NCI-H345 treated with DMSO at 0.1 percent for 48 hours (cell line): ENCODE measurements at regions not wholly inside any gene's neighbourhood (a gene's known extent, or its start where the extent isn't known, plus 50 kb on each side); places are given as distances from the start of the nearest gene placed in this dataset.

Experiments used
- DNase-seq: peaks from one replicate; lab custom pipeline; 2025; ENCODE audit not compliant: unreplicated experiment; lab: John Stamatoyannopoulos, UW

DNA sequence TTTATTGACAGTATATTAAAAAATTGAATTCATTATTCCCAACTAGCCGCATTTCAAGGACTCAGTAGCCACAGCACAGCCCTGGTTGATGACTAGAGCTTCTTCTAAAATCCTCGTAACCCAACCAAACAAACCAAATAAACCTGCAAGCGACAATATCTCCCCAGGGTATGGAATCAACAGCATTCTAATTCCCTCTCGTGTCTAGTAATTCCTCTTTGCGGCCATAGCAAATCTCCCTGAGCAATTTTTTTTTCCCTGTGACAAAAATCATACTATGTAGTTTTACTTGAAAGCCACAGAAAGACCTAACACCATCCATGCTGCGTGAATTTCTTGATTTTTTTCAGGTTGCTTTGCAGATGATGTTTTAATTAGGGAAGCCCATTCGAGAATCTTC lies 143.4 kb upstream of the MYOCD start:
- DNase-seq: no peak

DNA sequence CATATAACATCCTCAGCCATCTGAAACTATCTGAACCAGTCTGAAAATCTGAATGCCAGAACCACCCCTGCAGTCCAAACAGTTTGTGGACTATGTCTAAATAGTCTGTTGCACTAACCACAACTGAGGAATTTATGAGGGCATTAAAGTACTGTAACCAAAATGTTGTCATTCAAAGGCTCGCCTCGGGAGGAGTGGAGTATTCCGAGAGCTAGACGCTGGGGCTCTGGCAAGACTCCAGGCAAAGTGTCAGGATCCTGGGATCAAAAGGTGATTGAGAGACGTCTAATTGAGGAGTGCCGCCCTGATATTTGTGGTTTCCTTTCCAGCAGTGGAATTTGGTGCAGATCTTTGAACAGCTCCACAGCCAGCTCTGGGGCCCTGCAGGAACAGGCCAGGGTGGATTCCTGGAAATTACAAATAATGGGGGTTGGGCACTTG lies 142.9 kb upstream of the MYOCD start:
- DNase-seq: no peak

DNA sequence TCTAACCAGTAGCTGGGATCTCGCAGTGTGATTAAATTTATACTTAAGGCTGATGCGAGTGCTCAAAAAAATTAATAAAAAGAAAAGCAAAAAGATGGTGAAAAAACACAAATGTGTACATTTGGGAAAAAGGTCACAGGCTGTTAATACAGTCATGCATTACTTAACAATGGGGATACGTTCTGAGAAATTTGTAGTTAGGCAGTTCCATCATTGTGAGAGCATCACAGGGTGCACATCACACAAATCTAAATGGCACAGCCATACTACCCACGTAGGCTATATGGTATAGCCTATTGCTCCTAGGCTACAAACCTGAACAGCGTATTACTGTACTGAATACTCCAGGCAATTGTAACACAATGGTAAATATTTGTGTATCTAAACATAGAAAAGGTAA lies 142.4 kb upstream of the MYOCD start:
- no peak for DNase-seq

DNA sequence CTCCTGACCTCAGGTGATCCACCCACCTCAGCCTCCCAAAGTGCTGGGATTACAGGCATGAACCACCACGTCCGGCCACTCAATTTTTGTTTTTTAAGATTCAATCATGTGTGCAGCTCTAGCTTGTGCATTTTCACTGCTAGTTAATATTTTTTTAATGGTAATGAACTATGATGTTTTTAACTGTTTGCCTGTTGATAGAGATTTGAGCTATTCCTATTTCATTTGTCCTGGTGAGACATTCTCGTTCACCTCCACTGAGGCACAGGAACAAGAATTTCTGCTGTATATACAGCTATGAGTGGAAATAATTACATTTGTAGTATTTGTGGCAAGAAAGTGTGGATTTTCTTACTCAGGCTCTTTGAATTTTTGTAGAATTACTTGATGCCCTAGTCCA lies 137.7 kb upstream of the MYOCD start:
- DNase-seq: no peak

DNA sequence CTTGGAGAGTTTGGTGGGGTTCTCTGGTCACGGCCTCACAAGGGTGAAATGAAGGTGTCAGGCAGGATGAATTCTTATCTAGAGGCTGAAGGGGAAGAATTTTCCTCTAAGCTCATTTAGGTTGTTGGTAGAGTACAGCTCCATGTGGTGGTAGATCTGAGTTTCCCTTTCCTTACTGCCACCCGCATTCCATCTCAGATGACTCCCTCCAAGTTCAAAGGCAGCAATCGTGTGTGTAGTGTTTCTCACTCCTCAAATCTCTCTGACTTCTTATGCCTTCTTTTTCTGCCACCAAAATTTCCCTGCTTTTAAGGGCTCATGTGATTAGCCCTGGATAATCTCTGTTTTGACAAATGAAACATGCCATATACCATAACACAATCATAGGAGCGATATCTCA lies 135.5 kb upstream of the MYOCD start:
- DNase-seq: no peak

DNA sequence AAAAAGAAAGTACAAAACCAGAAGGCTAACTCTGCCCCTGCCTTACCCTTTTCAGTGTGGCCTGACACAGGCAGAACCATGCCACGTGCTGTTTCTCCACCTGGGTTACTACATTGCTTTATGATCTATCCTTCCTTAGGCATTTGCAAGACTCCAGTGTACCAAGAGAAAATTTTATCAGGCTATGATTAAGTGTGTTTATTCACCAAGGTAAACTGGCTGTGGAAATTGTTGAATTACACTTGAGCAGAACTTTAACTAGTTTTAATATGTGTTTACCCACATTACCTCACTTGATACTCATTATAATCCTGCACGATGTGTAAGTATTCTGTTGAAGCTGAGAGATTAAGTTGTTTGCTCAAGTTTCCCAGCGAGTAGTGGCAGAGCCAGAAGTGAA lies 129.7 kb upstream of the MYOCD start:
- DNase-seq: no peak

DNA sequence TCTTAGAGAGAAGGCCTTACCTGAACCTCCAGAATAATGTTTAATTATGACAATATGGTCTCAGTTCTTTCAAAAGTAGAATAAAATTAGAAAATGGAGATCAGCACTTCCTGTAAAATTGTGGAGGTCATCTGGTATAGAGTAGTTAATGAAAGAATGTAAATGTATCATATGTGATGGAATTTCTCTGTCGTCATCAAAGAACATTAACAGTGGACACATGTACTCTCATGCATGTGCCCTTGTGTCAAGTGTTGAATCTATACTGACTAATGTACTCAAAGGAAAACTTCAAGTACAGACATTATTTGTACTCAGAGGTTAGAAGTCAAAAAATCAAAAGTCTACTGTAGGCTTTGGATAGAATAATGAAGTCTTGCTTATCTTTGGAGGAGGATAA lies 129.2 kb upstream of the MYOCD start:
- DNase-seq: no peak

DNA sequence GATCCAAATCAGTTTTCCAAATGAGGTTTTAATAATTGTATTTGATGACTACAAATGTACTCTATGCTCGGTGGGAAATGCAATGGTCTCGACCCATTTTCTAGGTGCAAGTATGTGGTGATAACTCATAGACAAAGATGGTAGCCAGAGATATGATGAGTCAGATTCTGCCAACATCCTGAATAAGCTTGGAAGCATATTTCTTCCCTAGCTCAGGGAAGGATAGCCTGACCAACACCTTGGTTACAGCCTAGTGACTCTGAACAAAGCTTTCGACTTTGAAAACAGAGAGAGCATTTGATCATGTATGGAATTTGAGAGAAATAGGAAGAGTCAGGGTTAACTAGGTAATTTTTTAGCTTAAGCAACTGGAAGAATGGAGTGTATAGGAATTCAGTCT lies 128.3 kb upstream of the MYOCD start:
- DNase-seq: no peak

DNA sequence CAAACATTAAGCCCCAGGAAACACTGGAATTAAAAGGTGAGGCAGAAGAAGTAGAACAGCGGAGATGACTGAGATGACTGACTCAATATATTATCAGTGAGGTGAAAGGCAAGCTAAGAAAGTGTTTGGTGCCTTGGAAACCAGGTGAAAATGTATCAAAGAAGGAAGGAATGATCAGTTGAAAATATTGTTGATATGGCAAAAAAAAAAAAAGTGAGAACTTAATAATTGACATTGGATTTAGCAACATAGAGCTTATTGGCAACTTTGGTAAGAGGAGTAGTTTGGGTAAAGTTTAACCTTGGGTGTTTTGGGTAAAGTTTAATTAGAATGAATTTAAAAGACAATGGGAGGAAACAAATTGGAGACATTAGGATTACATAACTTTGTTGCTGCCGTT lies 127.7 kb upstream of the MYOCD start:
- no peak for DNase-seq

DNA sequence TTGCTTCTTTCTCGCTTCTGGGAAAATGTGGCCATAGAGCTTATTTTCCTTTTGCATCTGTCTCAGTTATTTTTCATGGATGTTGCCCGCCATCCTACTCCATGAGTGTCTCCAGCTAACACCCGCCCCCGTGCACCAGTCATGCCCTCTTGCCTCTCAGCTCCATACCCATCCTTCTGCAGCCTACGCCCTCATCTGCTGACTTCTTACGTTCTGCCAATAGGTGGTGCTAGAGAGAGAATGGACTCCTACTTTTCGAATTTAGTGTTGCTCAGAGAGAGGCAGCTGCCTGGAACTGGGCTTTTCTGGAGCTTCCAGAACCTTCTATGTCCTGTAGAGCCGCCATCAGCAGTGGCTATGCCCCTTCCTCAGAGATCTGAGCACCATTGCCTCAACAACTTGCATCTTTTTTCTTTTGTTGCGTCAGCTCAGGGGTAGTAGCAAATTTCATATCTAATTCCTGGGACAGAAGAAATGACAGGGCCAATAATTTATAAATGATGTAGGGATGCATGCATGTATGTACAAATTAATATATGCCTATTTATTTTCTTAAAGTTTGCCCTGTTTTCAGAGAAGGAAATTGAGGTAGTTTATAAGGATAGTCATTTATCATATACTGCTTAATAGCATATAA lies 119.7 kb upstream of the MYOCD start:
- no peak for DNase-seq

DNA sequence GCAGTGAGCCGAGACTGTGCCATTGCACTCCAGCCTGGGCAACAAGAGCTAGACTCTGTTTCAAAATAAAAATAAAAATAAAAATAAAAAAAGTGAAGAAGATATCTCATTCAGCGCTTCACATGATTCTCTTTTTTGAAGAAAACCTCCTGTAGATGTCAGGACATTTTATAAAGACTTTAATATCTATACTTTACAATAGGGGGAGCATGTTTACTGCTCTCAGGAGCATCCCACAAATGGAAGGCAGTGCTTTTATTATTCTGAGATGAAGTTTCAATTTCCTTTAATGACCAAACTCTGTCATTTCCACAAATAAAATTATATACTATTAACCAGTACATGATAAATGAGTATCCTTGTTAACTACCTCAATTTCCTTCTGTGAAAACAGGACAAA lies 118.7 kb upstream of the MYOCD start:
- DNase-seq: no peak

DNA sequence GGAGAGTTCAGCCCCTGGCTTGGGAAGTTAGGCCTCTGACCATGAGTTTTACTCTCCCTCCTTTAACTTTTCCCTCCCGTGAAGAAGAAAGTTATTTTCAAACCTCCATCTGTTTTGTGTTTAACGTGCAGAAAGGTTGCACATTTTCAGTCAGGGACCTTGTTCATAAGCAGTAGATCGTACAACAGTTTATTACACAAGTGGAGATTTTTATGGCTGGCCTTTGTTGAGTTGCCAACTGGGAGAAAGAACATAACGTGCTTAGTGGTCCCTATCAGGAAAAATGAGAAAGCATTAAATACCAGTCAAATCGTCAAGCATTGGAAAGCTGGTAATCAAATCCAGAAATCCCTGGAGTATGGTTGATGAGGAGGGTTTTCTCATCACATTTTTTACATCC lies 117.9 kb upstream of the MYOCD start:
- DNase-seq: no peak

DNA sequence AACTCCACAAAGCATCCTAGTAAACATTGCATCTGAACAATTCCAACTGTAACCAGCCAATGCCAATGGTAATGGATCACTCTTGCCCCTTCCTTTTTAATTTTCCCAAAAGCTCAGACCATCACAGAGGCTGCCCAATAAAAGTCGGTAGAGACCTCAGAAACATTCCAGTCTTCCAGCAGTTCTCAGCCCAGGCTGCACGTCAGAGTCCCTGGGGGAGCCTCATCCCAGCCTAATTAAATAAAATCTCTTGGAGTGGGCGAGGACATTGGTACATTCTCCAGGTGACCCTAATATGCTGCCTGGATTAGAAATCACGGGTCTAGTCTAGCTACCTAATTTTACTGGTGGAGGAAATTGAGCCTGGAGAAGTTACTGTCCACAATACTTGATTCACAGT lies 117.1 kb upstream of the MYOCD start:
- no peak for DNase-seq

DNA sequence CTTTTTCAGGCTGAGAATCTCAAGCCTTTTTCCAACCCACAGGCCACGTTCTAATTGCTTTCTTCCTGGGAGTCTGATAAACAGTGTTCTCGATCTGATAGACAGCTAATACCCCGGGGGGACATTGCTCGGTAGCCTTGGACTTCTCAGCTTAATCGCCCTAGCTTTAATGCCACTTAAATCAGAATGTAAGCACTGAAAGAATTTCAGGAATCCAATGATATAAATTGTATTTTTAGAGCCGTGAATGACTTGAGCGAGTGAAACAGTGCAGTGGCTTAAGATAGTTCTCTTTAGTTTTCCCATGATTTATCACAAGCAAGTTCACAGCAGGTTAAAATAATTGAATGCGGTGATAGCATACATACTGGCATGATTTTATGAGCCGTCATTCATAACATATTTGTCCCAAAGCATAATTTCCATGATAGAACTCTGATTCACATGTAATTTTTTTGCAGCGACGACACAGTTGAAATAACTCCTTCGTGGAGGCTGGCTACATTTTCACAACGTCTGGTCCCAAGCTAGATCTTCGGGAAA lies 116.1 kb upstream of the MYOCD start:
- DNase-seq: no peak

DNA sequence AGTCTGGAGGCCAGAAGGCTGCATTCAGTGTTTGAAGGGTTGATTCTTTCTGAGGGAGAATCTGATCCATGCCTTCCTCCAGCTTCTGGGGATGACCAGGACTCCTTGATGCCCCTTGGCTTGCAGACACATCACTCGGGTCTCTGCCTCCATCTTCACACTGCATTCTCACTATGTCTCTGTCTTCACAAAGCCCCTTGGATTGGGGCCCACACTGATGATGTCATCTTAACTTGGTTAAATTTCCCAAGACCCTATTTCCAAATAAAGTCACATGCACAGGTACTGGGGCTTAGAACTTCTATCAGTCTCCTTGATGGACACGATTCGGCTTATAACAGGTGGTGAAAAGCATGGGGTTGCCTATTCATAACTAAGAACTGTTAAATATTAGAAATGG lies 112.1 kb upstream of the MYOCD start:
- no peak for DNase-seq

DNA sequence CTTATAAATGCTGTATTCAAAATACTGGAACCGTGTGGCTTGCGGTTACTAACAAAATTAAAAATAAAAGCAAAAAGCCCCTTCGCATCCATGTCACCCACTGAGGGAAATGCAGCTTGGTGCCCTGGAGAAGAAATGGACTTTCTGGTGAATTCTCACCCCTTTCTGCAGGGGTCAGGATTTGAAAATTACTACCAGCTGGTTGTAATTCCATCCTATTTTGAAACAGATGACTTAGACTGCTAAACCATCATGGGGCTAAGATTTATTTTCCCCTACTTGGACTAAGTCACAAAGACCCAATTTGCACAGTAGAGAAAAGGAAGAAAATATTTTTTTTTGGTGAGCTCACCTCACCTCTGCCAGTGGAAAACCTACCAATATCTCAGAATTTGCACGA lies 111.4 kb upstream of the MYOCD start:
- no peak for DNase-seq

DNA sequence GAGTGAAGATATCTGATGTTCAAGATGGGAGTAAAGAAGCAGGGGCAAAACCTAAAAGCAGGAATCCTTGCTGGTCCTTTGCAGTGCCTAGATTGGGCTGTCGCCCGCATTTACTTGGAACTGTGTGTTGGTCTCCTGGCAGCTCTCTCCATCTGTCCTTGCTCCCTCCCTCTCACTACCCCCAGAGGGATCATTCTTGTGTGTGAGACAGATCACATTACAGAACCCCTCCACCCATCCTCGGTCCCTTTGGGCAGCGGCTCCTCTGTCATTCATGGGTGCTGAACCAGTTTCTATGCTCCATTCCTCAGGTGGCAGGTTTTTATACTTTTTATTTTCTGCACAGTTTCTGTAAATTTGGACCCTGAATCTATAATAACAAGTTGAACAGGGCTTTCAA lies 99.4 kb upstream of the MYOCD start:
- DNase-seq: no peak

DNA sequence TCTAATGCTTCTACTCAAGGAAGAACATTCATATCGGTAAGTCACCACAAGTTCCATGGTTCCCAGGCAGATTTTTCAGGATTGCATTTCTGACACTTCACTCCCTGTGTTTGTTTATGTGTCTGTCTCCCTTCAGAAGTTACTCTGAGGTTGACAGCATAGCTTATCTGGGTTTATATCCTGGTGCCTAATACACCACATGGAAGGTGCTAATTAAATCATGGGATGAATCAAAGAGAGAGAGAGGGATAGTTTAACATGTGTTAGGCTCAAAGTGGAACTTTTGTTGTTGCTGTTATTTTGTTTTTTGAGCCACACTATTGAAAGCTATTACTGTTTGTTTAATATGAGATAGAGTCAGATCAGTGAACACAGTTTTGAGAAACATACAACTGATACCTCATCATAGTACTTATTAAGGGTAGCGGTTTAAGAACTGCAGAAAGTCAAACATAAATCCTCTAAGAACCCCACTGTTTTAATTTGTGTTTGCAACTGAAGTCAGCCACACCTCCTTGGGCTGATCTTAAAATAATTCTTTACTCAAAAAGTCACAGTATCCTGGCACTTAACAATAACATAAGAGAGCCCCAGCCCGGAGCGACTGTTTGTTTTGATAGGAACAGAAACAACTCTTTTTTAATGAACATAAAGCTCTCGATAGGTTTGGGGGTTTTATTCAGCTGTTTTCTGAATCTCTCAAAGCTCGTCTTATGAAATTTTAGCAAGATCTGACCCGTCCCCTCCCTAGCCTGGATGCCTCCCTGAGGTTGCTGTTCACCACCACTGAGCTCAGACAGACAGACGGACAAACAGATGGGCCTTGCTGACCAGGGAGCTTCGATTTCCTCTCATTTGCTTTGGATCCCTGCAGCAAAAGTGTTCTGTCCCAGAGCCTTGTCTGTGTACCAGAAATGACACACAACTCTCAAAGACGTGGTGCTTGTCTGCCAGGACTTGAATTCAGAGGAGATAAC lies 98.3 kb upstream of the MYOCD start:
- DNase-seq: no peak

DNA sequence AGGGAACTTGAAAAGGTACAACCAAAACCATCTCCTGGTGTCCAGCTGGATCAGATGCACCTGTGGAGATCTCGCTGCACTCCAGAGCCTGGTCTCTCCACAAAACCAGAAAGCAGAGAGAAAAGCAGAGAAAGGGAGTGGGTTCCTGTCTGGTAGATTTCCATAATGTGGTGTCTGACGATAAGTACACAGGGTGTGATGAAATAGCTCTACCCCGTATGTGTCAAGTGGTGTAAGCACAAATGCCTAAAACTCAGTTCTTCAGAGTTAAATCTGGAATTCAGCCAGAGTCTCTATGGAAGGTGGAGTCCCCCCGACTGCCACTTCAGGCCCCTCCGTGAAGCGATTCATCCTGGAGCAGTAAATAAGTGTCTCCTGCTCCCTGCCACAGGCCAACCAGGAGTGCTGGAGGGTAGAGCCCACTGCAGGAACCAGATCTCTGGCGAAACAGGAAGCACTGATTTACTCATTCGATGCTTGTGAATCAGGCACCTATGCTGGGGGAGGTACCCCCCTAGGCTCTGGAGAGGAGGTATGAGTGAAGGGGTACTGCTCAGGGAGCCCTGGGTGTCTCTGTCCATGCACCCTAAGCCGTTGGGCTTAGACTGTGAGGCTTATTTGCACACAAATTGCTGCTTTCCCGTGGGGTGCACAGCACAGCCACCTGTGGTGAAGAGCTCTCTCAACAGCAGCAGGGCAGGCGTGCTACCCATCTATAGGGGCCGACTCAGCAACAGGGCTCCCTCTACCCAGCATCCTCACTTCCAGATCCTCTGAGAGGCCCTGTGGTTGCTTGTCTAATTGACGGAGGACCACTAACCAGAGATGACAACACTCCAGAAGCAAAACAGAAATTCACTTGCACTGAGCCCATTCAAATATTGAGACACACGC lies 97.1 kb upstream of the MYOCD start:
- DNase-seq: no peak

DNA sequence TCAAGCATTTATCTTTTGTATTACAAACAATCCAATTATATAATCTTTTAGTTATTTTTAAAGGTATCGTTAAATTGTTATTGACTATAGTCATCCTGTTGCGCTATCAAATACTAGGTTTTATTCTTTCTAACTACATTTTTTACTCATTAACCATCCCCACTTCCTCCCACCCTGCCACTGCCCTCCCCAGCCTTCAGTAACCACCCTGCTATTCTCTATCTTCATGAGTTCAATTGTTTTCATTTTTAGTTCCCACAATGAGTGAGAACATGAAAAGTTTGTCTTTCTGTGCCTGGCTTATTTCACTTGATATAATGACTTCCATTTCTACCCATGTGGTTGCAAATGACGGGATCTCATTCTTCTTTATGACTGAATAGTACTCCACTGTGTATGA lies 94.1 kb upstream of the MYOCD start:
- no peak for DNase-seq

DNA sequence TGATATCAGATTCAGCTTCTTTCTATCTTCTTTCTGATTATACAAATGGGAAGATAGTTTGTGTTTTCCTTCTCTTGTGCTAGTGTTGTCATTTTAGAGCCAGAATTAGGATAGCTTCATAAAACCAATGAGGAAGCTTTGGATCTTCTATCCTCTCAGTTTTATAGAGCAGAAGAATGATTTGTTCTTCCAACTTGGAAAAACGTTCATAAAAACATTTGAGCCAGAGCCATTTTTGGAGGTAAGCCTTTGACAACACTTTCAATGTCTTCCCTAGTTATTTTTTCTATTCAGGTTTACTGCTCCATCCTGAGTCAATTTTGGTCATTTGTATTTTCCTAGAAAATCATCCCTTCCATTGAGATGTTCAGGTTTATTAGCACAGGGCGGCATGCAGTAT lies 91.2 kb upstream of the MYOCD start:
- no peak for DNase-seq
